Upper lobe of left lung (tissue), 4 donors: ENCODE measurements at regions not wholly inside any gene's neighbourhood (a gene's known extent, or its start where the extent isn't known, plus 50 kb on each side); places are given as distances from the start of the nearest gene placed in this dataset.
"Not testable (repeated sequence)": the region's sequence is repeated elsewhere in the genome, so short reads cannot be mapped to it uniquely, and the experiment has no call there.

Source experiments
- EP300 ChIP-seq, 4 donors: sonication (generic); formaldehyde crosslinking; IDR thresholded peaks; one replicate each; pipeline ENCODE4 v1.5.1; 2017; ENCODE audit warnings: antibody characterized with exemption in 4 of 4, control low read depth in 2 of 4
- POLR2A ChIP-seq, 4 donors: fragments of 450-650 bp; IDR thresholded peaks; one replicate each; pipeline ENCODE4 v1.5.1; 2016 to 2017; ENCODE audit warnings: antibody characterized with exemption in 4 of 4, mild to moderate bottlenecking in 2 of 4

DNA sequence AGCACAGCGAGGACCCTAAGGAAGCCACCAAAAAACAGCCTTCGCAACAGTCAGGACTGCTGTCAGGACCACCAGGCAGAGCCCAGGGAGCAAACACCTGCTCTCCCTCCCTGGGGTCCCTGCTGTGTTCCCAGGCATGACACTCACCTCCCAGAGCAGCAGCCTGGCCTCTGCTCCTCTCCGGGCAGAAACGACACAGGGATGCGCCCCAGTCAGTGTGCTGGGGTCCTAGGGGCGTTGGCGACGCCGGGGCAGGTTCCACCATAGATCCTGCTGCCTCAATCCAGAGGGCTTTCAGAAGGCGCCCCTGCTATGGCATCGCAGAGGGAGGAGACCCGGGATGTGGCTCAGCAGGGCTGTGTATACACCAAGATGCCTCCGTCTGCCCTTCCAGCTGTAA is 169.7 kb upstream of the FOXD4L5 start:
- TF ChIP-seq EP300, POLR2A (IDR thresholded peaks at IDR 0.05): not testable (repeated sequence)
